HG02973 (cell line): ENCODE measurements at regions not wholly inside any gene's neighbourhood (a gene's known extent, or its start where the extent isn't known, plus 50 kb on each side); places are given as distances from the start of the nearest gene placed in this dataset.

Source experiments
- ATAC-seq: cut with Tn5 transposase; IDR thresholded peaks from one replicate; pipeline ENCODE4 v1.9.1; 2021; ENCODE audit warnings: moderate library complexity; ENCODE audit not compliant: unreplicated experiment

GRCh38 chr18:45168866-45169600, 446.2 kb upstream of the SLC14A2 start:
- ATAC-seq, result no peak

DNA sequence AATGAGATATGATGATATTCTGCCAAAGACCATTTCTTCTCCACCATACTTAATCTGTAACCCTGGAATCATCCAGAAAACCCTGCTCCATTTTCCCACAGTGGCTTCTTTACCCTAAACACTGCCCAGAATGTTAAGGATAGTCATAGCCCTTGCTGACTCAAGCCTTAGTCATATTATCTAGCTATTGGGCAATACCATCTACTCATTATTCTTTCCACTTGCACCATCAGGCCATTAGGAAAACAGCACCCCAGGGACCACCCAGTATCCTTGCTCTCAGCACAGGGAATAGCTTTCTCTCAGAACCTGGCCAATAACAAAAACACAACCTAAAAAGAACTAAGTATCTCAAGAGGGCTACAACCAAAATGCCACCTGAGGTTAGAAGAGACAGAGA, 445.7 kb upstream of the SLC14A2 start:
- ATAC-seq, result no peak

GRCh38 chr18:45171679-45172191, 443.5 kb upstream of the SLC14A2 start:
- no peak for ATAC-seq

GRCh38 chr18:45173327-45173726, 441.9 kb upstream of the SLC14A2 start:
- no peak for ATAC-seq

DNA sequence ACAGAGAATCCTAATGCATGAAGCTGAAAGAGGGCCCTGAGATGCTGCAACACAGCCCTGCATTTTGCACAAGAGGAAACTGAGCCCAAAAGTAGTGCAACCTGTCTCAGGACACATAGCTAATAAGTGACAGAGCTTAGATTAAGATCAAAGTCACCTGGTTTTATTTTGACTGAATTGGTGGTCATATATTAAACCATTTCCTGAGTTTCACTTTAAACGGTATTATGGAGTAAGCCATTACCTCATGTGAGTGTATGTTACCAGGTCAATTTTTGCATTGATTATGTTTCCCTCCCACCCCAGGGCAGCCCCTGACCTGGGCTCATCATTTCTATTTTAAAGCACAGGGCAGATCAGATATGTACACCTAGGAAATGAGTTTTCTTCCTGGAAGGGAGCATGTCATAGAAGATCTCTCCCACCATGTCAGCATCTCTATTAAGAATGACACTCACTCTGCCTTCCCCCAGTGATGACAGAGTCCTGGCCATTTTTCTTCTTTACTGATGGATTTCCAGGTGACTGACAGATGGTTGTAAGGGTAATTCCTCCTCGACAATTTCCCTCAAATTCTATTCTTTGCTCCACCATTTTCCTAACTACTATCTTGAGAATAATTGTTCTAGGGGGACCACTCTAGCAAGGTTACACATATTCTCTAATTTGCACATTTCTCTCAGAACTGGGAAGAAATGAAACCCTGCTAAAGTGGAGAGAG, 441.3 kb upstream of the SLC14A2 start:
- ATAC-seq, result no peak

DNA sequence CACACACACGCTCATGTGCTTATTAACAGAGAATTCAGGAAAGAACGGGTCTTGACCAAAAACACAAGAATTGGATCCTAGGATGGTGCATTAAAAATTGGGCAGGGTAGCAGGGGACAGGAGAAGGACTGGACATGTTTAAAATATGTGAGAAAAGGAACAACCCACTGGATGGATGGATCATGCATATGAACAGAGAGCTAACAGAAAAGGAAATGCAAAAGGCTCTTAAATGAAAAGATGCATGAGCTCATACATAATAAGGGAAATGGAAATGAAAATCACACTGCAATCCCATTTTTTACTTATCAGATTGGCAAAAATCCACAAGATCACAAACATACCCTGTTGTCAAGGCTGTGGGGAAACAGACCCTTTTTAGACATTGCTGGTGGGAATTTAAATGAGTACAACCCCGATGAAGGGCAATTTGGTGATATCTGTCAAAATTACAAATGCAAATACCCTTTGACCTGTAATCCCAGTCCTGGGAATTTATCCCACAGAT, 440.6 kb upstream of the SLC14A2 start:
- ATAC-seq, result no peak

DNA sequence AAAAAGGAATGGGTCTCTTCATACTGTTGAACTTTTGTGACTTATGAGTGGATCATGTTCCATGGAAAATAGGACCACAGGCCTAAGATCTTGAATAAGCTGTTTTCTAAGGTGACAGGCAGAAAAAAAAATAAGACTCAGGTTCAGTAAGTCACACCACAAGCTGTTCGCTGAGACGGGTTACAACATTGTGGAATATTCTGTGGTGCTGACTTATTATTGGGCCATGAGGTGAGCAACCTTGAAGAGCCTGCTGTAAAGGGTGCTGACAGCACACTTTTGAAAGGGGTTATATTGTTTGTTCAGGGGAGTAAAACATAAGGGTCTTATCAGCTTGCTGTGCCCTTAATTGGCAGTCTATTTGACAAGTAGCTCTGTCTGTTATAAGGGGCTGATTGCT, 439.8 kb upstream of the SLC14A2 start:
- no peak for ATAC-seq

GRCh38 chr18:45186832-45187231, 428.4 kb upstream of the SLC14A2 start:
- no peak for ATAC-seq

- ATAC-seq, result no peak
Measured at GRCh38 chr18:45191795-45192194, 423.5 kb upstream of the SLC14A2 start.

GRCh38 chr18:45197526-45197970, 417.7 kb upstream of the SLC14A2 start:
- ATAC-seq, result peak; percentile 96

- no peak for ATAC-seq
Measured at GRCh38 chr18:45198526-45198925, 416.8 kb upstream of the SLC14A2 start.

DNA sequence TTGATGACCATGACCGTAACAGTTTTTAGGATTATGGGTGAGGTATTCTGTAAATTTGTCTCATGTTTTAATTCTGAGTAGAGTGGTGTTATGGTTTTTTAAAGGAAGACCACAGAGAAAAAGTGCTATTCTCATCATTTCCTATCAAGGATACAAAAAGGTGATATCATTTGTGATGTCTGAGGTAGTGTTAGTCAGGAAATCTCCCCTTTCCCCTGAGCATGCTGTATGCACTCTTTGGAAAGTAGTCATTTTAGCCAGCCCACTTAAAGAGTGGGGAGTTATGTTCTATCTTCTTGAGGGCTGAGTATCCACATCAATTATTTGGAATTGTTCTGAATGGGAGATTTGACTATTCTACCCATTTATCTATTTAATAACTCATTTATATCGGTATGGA, 414.2 kb upstream of the SLC14A2 start:
- no peak for ATAC-seq

- ATAC-seq, result no peak
Measured at GRCh38 chr18:45201489-45201888, 413.8 kb upstream of the SLC14A2 start.

DNA sequence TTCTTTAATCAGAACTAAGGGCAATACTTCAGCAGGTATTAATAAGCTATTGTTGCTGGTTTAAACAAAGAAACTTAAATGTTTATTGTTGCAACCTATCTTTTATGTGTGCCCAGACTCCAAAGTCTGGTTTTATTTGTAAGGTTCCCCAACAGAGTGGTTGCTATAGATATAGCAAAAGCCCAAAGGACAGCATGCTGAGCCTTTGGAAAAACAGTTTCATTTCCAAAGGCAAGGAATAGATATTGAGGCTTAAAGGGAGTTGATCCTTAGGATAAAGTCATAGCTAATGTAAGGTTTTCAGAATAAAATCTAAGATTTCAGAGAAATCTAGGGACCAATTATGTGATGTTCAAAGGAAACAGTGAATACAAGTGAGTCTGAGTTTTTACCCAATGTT, 413.2 kb upstream of the SLC14A2 start:
- no peak for ATAC-seq

GRCh38 chr18:45203677-45204076, 411.6 kb upstream of the SLC14A2 start:
- no peak for ATAC-seq

DNA sequence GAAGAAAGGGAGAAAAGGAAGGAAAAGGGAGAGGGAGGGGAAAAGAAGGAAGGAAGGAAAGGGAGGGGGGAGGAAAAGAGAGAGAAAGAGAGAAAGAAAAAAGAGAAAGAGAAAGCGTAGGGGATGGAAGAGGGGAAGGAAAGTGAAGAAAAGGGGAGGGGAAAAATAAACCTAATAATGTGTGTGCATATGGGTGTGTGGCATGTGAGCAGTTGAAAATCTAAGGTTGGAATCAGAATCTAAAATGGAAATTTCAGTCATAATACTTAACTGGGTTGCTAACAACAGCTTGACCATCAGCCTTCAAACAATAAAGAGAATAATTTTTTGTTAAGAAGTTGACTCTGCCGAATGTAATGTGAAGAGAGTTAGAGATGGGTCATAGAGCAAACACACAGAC, 407.9 kb upstream of the SLC14A2 start:
- ATAC-seq, result no peak

DNA sequence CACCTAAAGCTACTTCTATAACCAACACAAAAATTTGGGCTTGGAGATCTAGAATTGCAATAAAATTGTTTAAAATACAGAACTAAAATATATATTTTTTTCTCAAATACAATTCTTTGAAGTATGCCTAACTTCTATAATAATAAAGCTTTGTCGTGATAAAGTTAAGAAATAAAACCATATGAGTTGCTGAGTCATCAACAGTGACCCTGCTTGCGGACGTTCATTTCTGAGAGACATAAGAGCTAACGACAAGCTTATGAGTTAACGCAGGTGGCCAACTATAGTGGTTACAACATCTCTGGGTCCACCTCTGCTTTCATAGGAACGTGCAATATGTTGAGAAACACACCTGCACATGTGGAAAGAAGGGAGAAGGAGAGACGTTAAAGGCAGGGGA, 407.1 kb upstream of the SLC14A2 start:
- no peak for ATAC-seq

- ATAC-seq, result peak; percentile 100
Measured at GRCh38 chr18:45212181-45213039, 402.9 kb upstream of the SLC14A2 start.

DNA sequence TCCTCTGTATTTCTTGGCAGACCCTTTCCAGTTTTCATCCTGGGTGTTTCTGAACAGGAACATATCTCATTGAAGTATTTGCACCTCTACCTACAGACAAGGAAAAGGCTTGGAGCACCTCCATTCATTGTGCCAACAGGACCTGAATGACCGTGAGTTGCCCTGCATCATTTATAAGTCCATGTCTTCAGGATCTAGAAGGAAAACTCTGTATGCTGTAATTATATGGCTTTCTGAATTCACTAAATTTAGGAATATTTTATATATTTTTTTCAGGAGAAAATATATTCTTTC, 402.3 kb upstream of the SLC14A2 start:
- no peak for ATAC-seq

- ATAC-seq, result no peak
Measured at GRCh38 chr18:45218436-45218835, 396.8 kb upstream of the SLC14A2 start.

DNA sequence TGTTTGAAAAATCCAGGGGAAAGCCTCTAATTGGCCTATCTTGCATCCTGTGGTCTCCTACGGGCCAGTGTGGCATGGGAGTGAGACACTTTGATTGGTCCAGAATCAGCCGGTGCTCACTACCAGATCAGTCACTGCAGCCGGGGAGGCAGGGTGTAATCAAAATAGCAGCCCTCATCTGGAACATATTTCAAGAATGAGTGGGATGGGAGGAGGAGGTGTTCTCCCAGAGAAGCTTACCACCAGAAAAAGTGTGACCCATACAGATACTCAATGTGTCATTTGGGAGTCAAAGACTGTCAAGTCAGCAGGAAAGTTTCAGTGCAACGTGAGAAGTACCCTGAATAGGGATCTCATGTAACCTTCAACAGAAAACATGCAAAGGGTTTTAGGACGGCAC, 393.9 kb upstream of the SLC14A2 start:
- ATAC-seq, result no peak
